DND-41 (cell line): ENCODE measurements at regions not wholly inside any gene's neighbourhood (a gene's known extent, or its start where the extent isn't known, plus 50 kb on each side); places are given as distances from the start of the nearest gene placed in this dataset.

Experiments
- ATAC-seq: fragments of 200-7000 bp; cut with Tn5 transposase; 3 replicates; pipeline ENCODE4 v1.9.1; 2021; ENCODE audit warnings: low read depth; ENCODE audit not compliant: insufficient read depth
- DNase-seq: peaks from one replicate; pipeline ENCODE4 v3.0.0-alpha.2; 2020
- H2AFZ ChIP-seq: 2 replicates; pipeline ENCODE4 v1.6.0; 2012; ENCODE audit warnings: low read depth, low read length
- H3K27ac ChIP-seq: 2 replicates; pipeline ENCODE4 v1.5.1; 2012; ENCODE audit warnings: low read length, inconsistent platforms
- H3K27me3 ChIP-seq: fragments of 200-600 bp; sonication (generic); 2 replicates; pipeline ENCODE4 v1.6.0; 2012; ENCODE audit warnings: low read length, mild to moderate bottlenecking, inconsistent platforms; ENCODE audit not compliant: insufficient read depth, poor library complexity
- H3K36me3 ChIP-seq: 2 replicates; pipeline ENCODE4 v1.5.1; 2012; ENCODE audit warnings: low read length, inconsistent platforms; ENCODE audit not compliant: insufficient read depth
- H3K4me1 ChIP-seq: 2 replicates; pipeline ENCODE4 v1.5.1; 2012; ENCODE audit warnings: mild to moderate bottlenecking, low read length; ENCODE audit not compliant: insufficient read depth
- H3K4me2 ChIP-seq: 2 replicates; pipeline ENCODE4 v1.6.0; 2012; ENCODE audit warnings: mild to moderate bottlenecking, moderate library complexity, low read length, inconsistent platforms; ENCODE audit not compliant: insufficient read depth
- H3K4me3 ChIP-seq, 2 experiments: fragments of 200-600 bp in 1 of 2; shearing (Covaris generic) in 1 of 2; 2 replicates each; pipeline ENCODE4 v1.5.1; 2012 to 2016; ENCODE audit warnings: inconsistent platforms in 2 of 2, low read length in 2 of 2, mild to moderate bottlenecking in 2 of 2, low read depth in 1 of 2, moderate library complexity in 1 of 2
- H3K79me2 ChIP-seq: 2 replicates; pipeline ENCODE4 v1.6.0; 2012; ENCODE audit warnings: low read length, inconsistent platforms; ENCODE audit not compliant: insufficient read depth
- H3K9ac ChIP-seq: 2 replicates; pipeline ENCODE4 v1.6.0; 2012; ENCODE audit warnings: low read depth, mild to moderate bottlenecking, inconsistent platforms, low read length, moderate library complexity
- H3K9me3 ChIP-seq: 2 replicates; pipeline ENCODE4 v1.5.1; 2012; ENCODE audit warnings: low read length, moderate library complexity, mild to moderate bottlenecking, inconsistent platforms; ENCODE audit not compliant: insufficient read depth, severe bottlenecking
- H4K20me1 ChIP-seq: 2 replicates; pipeline ENCODE4 v1.6.0; 2012; ENCODE audit warnings: low read length; ENCODE audit not compliant: insufficient read depth
- CTCF ChIP-seq: IDR thresholded peaks from 2 replicates; pipeline ENCODE4 v1.5.1; 2012; ENCODE audit warnings: borderline replicate concordance, low read length, moderate library complexity, mild to moderate bottlenecking; ENCODE audit not compliant: poor library complexity, severe bottlenecking; ENCODE audit errors: extremely low read depth
- EZH2 ChIP-seq: IDR thresholded peaks from 3 replicates; pipeline ENCODE4 v1.6.1; 2012; ENCODE audit warnings: borderline replicate concordance, low read depth, mild to moderate bottlenecking, moderate library complexity, low read length, inconsistent platforms; ENCODE audit not compliant: severe bottlenecking

DNA sequence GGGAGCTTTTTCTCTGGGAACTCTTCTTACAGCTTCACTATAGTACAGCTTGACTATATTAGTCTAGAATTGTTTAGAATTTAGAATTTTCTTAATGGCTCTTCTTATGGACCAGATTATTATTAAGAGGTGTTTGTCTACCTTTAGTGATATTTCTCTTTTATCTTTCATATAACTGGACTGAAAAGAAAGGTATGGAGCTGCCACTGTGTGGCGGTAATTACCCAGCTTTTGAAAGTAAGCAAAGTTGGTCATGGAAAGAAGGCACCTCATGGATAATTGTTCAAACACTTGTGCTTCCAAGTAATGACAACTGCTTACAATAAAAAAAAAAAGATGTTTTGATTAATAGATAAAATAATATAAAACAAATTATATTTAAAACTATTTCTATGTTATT, 1112.5 kb downstream of the TECRL start:
- no peaks in the 10 kb centered on the region for H3K9me3 ChIP-seq
- H3K4me1 ChIP-seq: no peaks in the 10 kb centered on the region
- no peaks in the 10 kb centered on the region for H4K20me1 ChIP-seq
- DNase-seq: no peak
- H3K9ac ChIP-seq: no peak overlapping the region
- ATAC-seq: no peak
- H3K27ac ChIP-seq: no peak overlapping the region
- no peaks in the 10 kb centered on the region for H3K27me3 ChIP-seq
- no peak overlapping the region for H2AFZ ChIP-seq
- no peaks in the 10 kb centered on the region for H3K36me3 ChIP-seq
- H3K4me2 ChIP-seq: no peak overlapping the region
- H3K4me3 ChIP-seq: no peak overlapping the region
- TF ChIP-seq CTCF: peak; percentile 14
- no peak for TF ChIP-seq EZH2
- H3K79me2 ChIP-seq: no peaks in the 10 kb centered on the region

DNA sequence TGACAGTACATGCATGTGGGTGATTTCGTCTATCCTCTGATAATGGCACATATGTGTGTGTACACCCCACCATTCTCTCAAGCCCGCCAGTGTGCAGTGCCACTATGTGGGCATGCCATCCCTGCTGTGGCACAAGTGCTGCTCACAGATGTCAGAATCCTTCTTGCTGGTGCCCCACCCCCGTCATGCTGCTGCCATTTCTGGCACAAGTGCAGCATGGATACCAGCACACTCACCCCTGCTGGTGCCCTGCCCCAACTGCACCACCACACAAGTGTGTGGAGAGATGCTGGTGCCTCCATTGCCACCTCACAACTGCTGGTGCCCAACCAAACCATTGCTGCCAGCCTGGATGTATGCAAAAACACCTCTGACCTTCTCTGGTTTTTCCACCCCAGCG, 1133.8 kb downstream of the TECRL start:
- Histone ChIP-seq H3K9me3 (no peaks in the 10 kb centered on the region), H4K20me1 (no peaks in the 10 kb centered on the region), H2AFZ (no peak overlapping the region), H3K79me2 (no peaks in the 10 kb centered on the region), H3K4me1 (no peaks in the 10 kb centered on the region), H3K9ac (no peak overlapping the region), H3K4me3 (no peak overlapping the region), H3K27me3 (no peaks in the 10 kb centered on the region), H3K27ac (no peak overlapping the region), H3K36me3 (no peaks in the 10 kb centered on the region), H3K4me2 (no peak overlapping the region)
- TF ChIP-seq EZH2: no peak
- TF ChIP-seq CTCF: no peak
- DNase-seq (no peak), ATAC-seq (no peak)

DNA sequence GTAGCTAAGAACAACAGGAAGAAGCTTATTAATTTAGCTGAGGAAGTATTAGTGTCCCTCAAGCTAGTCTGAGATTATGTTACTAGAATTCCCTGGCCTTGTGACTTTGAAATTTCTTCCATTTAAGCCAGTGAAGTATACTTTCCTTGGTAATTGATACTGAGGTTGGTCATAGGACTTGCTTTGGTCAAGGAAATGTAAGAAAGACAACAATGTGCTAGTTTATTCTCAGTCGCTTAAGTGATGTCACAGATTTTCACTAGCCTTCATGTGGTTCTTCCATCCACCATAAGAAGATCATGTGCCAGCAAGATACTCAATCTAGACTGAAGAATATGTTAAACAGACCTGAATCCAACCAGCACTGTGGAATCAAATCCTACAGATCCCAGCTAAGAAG, 1140.1 kb downstream of the TECRL start:
- Histone ChIP-seq H3K27ac (no peak overlapping the region), H3K4me1 (no peaks in the 10 kb centered on the region), H2AFZ (no peak overlapping the region), H3K36me3 (no peaks in the 10 kb centered on the region), H3K4me3 (no peak overlapping the region), H3K4me2 (no peak overlapping the region), H3K9ac (no peak overlapping the region), H3K9me3 (no peaks in the 10 kb centered on the region), H3K79me2 (no peaks in the 10 kb centered on the region), H4K20me1 (no peaks in the 10 kb centered on the region), H3K27me3 (no peaks in the 10 kb centered on the region)
- ATAC-seq: no peak
- TF ChIP-seq EZH2 (no peak), CTCF (no peak)
- no peak for DNase-seq

DNA sequence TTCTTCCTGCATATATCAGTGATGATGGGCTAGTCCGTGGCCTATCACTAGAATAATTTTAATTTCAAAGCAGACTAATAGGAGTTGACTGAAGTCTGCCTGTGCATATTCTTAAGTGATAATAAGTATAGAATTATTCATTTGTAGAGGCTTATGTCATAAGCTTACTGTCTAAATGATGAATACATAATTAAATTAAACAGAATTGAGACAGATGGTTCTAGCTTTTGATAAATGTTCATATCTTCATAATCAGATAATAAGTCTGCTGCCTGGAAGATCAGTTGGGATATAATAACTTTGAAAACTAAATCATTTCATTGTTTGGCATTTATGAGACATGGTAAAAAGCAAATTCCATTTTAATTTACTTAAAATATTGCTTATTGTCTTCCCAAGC, 1175.6 kb downstream of the TECRL start:
- Histone ChIP-seq H3K9ac (no peak overlapping the region), H3K9me3 (no peaks in the 10 kb centered on the region), H3K27ac (no peak overlapping the region), H3K4me1 (no peaks in the 10 kb centered on the region), H2AFZ (no peak overlapping the region), H3K4me2 (no peak overlapping the region), H3K4me3 (no peak overlapping the region), H4K20me1 (no peaks in the 10 kb centered on the region), H3K79me2 (no peaks in the 10 kb centered on the region), H3K27me3 (no peaks in the 10 kb centered on the region), H3K36me3 (no peaks in the 10 kb centered on the region)
- DNase-seq: no peak
- ATAC-seq: no peak
- TF ChIP-seq EZH2 (no peak), CTCF (no peak)
